Large intestine (tissue), 3 donors: ENCODE measurements at regions not wholly inside any gene's neighbourhood (a gene's known extent, or its start where the extent isn't known, plus 50 kb on each side); places are given as distances from the start of the nearest gene placed in this dataset.

Experiments used
- DNase-seq, 2 donors: peaks; one replicate each; pipeline versions ENCODE4 v3.0.0 to v3.0.0-alpha.2; 2013
- H3K27ac ChIP-seq: one replicate; pipeline ENCODE4 v1.5.1; 2013; ENCODE audit warnings: low read length
- H3K27me3 ChIP-seq: 2 replicates; pipeline ENCODE4 v1.6.1; 2013; ENCODE audit warnings: low read length; ENCODE audit not compliant: control insufficient read depth, insufficient read depth
- H3K36me3 ChIP-seq: 2 replicates; pipeline ENCODE4 v1.6.1; 2013; ENCODE audit warnings: low read length; ENCODE audit not compliant: control insufficient read depth, insufficient read depth
- H3K4me1 ChIP-seq: one replicate; pipeline ENCODE4 v1.6.1; 2013; ENCODE audit warnings: low read length; ENCODE audit not compliant: control insufficient read depth, insufficient read depth
- H3K4me3 ChIP-seq: one replicate; pipeline ENCODE4 v1.5.1; 2013; ENCODE audit warnings: low read length
- H3K9me3 ChIP-seq: one replicate; pipeline ENCODE4 v1.6.1; 2013; ENCODE audit warnings: mild to moderate bottlenecking, low read depth, low read length, moderate library complexity; ENCODE audit not compliant: control insufficient read depth
- WGBS: methylation state at CpG from one replicate; pipeline ENCODE4 v1.1.5; 2013; ENCODE audit warnings: low lambda C conversion rate; ENCODE audit not compliant: insufficient coverage; 5-methylcytosine and 5-hydroxymethylcytosine counted together

DNA sequence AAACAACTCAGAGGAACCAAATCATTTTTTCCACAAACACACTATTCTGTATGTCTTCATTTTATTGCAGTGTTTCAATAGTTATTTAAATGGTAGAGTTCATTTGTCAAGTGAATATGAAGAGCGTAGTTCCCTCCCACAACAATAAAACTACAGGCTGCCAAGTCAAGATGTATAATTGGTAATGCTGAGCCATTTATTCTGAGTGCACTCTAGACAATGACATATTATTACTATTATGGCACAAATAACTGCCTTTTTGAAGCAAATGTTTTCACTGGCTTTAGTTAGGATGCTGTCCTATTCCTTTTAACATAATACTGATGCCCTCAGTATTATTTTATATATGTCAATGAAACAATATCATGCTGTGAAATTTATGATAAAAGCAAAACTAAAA, 102.7 kb upstream of the PCDH15 start:
- no peaks in the 10 kb centered on the region for H3K36me3 ChIP-seq
- no peaks in the 10 kb centered on the region for H3K4me1 ChIP-seq
- H3K4me3 ChIP-seq: no peak overlapping the region
- no peak for DNase-seq
- H3K9me3 ChIP-seq: no peaks in the 10 kb centered on the region
- WGBS: no CpG with 5 or more reads among the region's 1 CpG
- no peak overlapping the region for H3K27ac ChIP-seq
- no peaks in the 10 kb centered on the region for H3K27me3 ChIP-seq

DNA sequence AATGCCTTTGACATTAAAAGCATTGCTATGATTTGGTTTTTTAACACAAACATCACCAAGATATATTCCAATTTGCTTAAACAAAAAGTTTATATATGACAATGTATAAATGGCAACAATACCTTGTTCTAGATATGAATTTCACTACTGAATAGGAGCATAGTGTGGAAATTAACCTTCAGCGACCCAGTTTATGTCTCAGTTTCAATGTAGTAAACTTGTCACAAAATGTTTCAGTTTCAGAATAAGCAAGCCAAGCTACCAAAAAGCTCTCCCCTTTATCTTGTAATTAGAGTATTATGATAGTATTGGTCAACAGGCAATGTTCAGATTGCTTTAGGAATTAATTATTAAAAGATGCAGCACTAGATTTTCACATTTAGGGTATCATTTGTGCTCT, 99.6 kb upstream of the PCDH15 start:
- Histone ChIP-seq H3K9me3 (no peaks in the 10 kb centered on the region), H3K27me3 (no peaks in the 10 kb centered on the region), H3K4me1 (no peaks in the 10 kb centered on the region), H3K27ac (no peak overlapping the region), H3K36me3 (no peaks in the 10 kb centered on the region), H3K4me3 (no peak overlapping the region)
- WGBS: no CpG with 5 or more reads among the region's 1 CpG
- no peak for DNase-seq

DNA sequence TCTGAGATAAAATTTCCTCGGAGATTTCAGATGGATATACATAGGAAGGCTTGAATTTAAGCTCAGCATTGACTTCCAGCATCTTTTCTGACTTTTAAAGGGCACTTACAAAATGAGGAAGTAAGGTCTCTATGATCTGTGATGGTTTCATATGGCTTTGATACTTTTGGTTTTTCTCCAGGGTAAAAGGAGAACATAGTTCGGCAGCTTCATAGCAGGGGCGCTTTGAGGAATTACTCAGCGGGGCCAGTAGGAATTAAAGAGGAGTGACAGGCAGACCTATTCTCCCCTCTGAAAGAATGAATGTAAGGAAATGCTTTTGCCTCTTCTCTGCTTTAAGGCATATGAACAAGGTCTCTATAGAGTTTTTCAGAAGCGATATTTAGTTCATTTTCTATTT, 80.0 kb upstream of the PCDH15 start:
- no peak for DNase-seq
- Histone ChIP-seq H3K9me3 (no peaks in the 10 kb centered on the region), H3K4me3 (no peak overlapping the region), H3K27me3 (no peaks in the 10 kb centered on the region), H3K36me3 (no peaks in the 10 kb centered on the region), H3K27ac (no peak overlapping the region), H3K4me1 (no peaks in the 10 kb centered on the region)
- 95% methylated on average over 3 of the region's 5 CpGs for WGBS

DNA sequence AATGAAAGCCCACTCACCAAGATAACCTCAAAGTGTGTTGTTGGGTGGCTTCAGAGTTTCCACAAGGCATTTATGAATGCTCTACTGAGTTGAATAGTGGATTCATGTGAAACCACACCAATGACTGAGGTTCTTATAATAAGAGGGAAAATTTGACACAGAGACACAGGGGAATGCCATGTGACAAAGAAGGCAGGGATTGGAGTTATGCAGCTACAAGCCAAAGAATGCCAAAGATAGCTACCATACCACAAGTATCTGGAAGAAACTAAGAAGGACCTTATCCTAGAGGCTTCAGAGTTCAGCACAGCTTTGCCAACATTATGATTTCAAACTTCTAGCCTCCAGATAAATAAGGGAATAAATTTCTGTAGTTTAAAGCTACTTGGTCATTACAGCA, 68.0 kb upstream of the PCDH15 start:
- no peaks in the 10 kb centered on the region for H3K36me3 ChIP-seq
- no peaks in the 10 kb centered on the region for H3K4me1 ChIP-seq
- H3K4me3 ChIP-seq: no peak overlapping the region
- no peak for DNase-seq
- no peaks in the 10 kb centered on the region for H3K9me3 ChIP-seq
- H3K27me3 ChIP-seq: no peaks in the 10 kb centered on the region
- no peak overlapping the region for H3K27ac ChIP-seq

DNA sequence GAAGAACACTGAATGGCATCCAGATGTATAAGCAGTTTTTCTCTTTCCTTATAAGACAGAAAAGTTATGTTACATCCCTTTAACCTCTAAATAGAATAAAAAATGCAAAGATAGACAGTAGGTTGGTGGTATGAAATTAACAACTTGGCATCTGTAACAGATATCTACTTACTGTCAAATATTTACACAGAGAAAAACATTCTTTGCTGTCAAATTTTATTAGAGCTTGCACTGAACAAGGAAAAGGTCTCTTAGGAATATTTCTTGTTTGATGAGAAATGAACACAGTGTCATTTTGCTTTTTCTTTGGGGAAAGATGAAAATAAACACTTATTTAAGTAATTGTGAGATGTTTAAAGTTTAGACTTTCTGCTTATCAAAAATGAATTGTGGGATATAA, 65.6 kb upstream of the PCDH15 start:
- no peak for DNase-seq
- Histone ChIP-seq H3K27ac (no peak overlapping the region), H3K9me3 (no peaks in the 10 kb centered on the region), H3K4me1 (no peaks in the 10 kb centered on the region), H3K4me3 (no peak overlapping the region), H3K27me3 (no peaks in the 10 kb centered on the region), H3K36me3 (no peaks in the 10 kb centered on the region)

DNA sequence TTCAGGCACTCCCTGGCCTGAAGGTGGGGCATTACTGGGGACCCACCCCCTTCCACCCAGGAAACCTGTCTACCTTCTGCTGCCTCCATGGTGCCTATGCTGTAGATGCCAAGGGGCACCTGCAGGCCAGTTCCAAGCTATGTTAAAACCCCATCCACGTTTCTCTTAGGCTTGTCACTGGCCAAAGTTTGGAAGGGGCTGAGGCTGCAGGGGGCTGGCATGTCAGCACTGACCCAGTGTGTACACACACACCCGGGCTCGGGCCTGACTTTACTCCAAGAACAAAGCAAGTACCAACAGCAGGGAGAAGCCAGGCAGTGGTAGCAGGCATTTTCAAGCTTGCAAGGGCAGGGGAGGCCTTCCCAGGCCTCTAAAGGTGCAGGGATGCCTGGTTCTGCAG, 53.8 kb upstream of the PCDH15 start:
- Histone ChIP-seq H3K9me3 (no peaks in the 10 kb centered on the region), H3K36me3 (no peaks in the 10 kb centered on the region), H3K4me3 (no peak overlapping the region), H3K4me1 (no peaks in the 10 kb centered on the region), H3K27ac (no peak overlapping the region), H3K27me3 (no peaks in the 10 kb centered on the region)
- WGBS: no CpG with 5 or more reads among the region's 3 CpGs
- DNase-seq: no peak

DNA sequence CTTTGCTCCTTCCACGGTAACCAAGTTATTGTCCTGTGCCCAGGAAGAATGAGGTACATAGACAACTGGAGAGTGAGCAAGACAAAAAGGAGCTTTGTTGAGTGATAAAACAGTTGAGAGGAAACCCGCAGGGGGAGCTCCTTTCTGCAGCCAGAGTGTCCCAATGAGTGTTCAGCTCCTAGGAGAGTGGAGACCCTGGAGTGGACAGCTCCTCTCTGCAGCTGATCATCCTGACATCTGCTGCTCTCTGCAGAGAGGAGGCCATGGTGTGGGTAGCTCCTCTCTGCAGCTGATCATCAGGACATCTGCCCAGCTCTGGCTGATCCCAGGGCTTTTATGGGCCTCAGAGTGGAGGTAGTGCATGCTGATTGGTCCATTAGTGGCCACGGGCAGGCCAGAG, 53.4 kb upstream of the PCDH15 start:
- no peak for DNase-seq
- Histone ChIP-seq H3K27ac (no peak overlapping the region), H3K9me3 (no peaks in the 10 kb centered on the region), H3K4me1 (no peaks in the 10 kb centered on the region), H3K27me3 (no peaks in the 10 kb centered on the region), H3K4me3 (no peak overlapping the region), H3K36me3 (no peaks in the 10 kb centered on the region)
- no CpG with 5 or more reads among the region's 3 CpGs for WGBS

DNA sequence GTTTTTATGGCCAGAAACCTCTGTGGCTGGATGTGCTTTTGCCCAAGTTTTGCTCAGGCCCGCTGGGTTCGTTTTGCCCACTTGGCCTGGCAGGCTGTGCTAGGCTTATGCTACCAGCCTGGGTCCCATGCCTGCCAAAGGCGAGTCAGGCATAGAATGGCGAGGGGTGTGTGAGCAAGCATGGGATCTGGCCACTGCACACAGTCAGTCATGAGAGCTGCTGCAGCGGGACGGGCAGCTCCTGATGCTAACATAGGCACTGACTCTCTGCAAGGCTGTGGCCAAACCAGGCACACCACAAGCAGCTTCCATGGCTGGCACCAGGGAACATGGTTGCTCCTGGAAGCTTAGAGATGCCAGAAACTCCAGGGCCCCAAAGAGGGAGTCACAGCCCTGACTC, 52.9 kb upstream of the PCDH15 start:
- Histone ChIP-seq H3K36me3 (no peaks in the 10 kb centered on the region), H3K27me3 (no peaks in the 10 kb centered on the region), H3K9me3 (no peaks in the 10 kb centered on the region), H3K27ac (no peak overlapping the region), H3K4me3 (no peak overlapping the region), H3K4me1 (no peaks in the 10 kb centered on the region)
- no peak for DNase-seq
- no CpG with 5 or more reads among the region's 6 CpGs for WGBS
